GM12891 (cell line): ENCODE measurements at regions not wholly inside any gene's neighbourhood (a gene's known extent, or its start where the extent isn't known, plus 50 kb on each side); places are given as distances from the start of the nearest gene placed in this dataset.

Experiments used
- POLR2A ChIP-seq: IDR thresholded peaks from 2 replicates; pipeline ENCODE4 v1.6.1; 2011; ENCODE audit warnings: low read depth, low read length, control low read depth
- POU2F2 ChIP-seq: IDR thresholded peaks from 2 replicates; pipeline ENCODE4 v1.6.1; 2011; ENCODE audit warnings: low read depth, mild to moderate bottlenecking, control low read depth, low read length, moderate library complexity

- no peak for TF ChIP-seq POLR2A
- TF ChIP-seq POU2F2 = no peak
These were observed 367.0 kb downstream of the RAB28 start for GRCh38 chr4:13117185-13117584.
